H9 (cell line): ENCODE measurements at regions not wholly inside any gene's neighbourhood (a gene's known extent, or its start where the extent isn't known, plus 50 kb on each side); places are given as distances from the start of the nearest gene placed in this dataset.

Experiments
- DNase-seq: peaks from one replicate; pipeline ENCODE4 v3.0.0-alpha.2; 2017
- H2AFZ ChIP-seq: one replicate; pipeline ENCODE4 v1.6.1; 2013; ENCODE audit warnings: mild to moderate bottlenecking, low read length, control low read depth, moderate library complexity
- H2AK5ac ChIP-seq: 2 replicates; pipeline ENCODE4 v1.6.1; 2013; ENCODE audit warnings: low read length, control low read depth, mixed read lengths; ENCODE audit not compliant: insufficient read length
- H2BK120ac ChIP-seq: one replicate; pipeline ENCODE4 v1.6.1; 2013; ENCODE audit warnings: low read depth, mild to moderate bottlenecking, low read length, control low read depth, inconsistent platforms; ENCODE audit not compliant: poor library complexity, severe bottlenecking
- H2BK12ac ChIP-seq: 2 replicates; pipeline ENCODE4 v1.6.1; 2013; ENCODE audit warnings: low read length, control low read depth, mixed read lengths, low read depth; ENCODE audit not compliant: insufficient read length
- H2BK15ac ChIP-seq: 2 replicates; pipeline ENCODE4 v1.6.1; 2013; ENCODE audit warnings: low read depth, low read length, control low read depth
- H2BK20ac ChIP-seq: one replicate; pipeline ENCODE4 v1.6.1; 2013; ENCODE audit warnings: low read depth, mild to moderate bottlenecking, low read length, control low read depth, inconsistent platforms; ENCODE audit not compliant: poor library complexity, severe bottlenecking
- H2BK5ac ChIP-seq: 2 replicates; pipeline ENCODE4 v1.6.1; 2013; ENCODE audit warnings: low read length, control low read depth, mixed read lengths; ENCODE audit not compliant: insufficient read length
- H3K14ac ChIP-seq: 2 replicates; pipeline ENCODE4 v1.6.1; 2013; ENCODE audit warnings: low read length, control low read depth; ENCODE audit not compliant: insufficient read depth
- H3K18ac ChIP-seq: 2 replicates; pipeline ENCODE4 v1.6.1; 2013; ENCODE audit warnings: low read depth, mild to moderate bottlenecking, mixed read lengths, low read length, control low read depth; ENCODE audit not compliant: insufficient read length
- H3K23ac ChIP-seq: 2 replicates; pipeline ENCODE4 v1.6.1; 2013; ENCODE audit warnings: low read length, control low read depth, mixed read lengths, low read depth; ENCODE audit not compliant: insufficient read length
- H3K23me2 ChIP-seq: 2 replicates; pipeline ENCODE4 v1.6.1; 2013; ENCODE audit warnings: low read depth, mild to moderate bottlenecking, mixed read lengths, low read length, control low read depth; ENCODE audit not compliant: insufficient read length, poor library complexity, severe bottlenecking
- H3K27ac ChIP-seq: 2 replicates; pipeline ENCODE4 v1.5.1; 2013; ENCODE audit warnings: low read length, control low read depth, mixed read lengths, low read depth; ENCODE audit not compliant: insufficient read length
- H3K27me3 ChIP-seq: 2 replicates; pipeline ENCODE4 v1.6.1; 2013; ENCODE audit warnings: low read length, control low read depth, inconsistent platforms; ENCODE audit not compliant: insufficient read depth
- H3K4ac ChIP-seq: 2 replicates; pipeline ENCODE4 v1.6.1; 2013; ENCODE audit warnings: low read depth, mild to moderate bottlenecking, control low read depth, inconsistent platforms, low read length, moderate library complexity
- H3K4me1 ChIP-seq: 2 replicates; pipeline ENCODE4 v1.6.1; 2013; ENCODE audit warnings: low read length, control low read depth, inconsistent platforms; ENCODE audit not compliant: insufficient read depth
- H3K4me2 ChIP-seq: 2 replicates; pipeline ENCODE4 v1.6.1; 2013; ENCODE audit warnings: low read length, control low read depth, mixed read lengths; ENCODE audit not compliant: insufficient read length, insufficient read depth
- H3K56ac ChIP-seq: 2 replicates; pipeline ENCODE4 v1.6.1; 2013; ENCODE audit warnings: low read depth, mild to moderate bottlenecking, mixed read lengths, low read length, control low read depth; ENCODE audit not compliant: insufficient read length
- H3K79me1 ChIP-seq: 2 replicates; pipeline ENCODE4 v1.6.1; 2013; ENCODE audit warnings: low read depth, mild to moderate bottlenecking, moderate library complexity, low read length, control low read depth, inconsistent platforms; ENCODE audit not compliant: insufficient read depth, poor library complexity, severe bottlenecking
- H3K79me2 ChIP-seq: 2 replicates; pipeline ENCODE4 v1.6.1; 2013; ENCODE audit warnings: low read length, control low read depth, inconsistent platforms; ENCODE audit not compliant: insufficient read depth
- H3K9ac ChIP-seq: 2 replicates; pipeline ENCODE4 v1.6.1; 2013; ENCODE audit warnings: low read length, control low read depth, mixed read lengths; ENCODE audit not compliant: insufficient read length; ENCODE audit errors: extremely low read depth
- H3K9me3 ChIP-seq: one replicate; pipeline ENCODE4 v1.6.1; 2013; ENCODE audit warnings: low read depth, low read length, inconsistent platforms; ENCODE audit not compliant: control insufficient read depth
- H3T11ph ChIP-seq: one replicate; pipeline ENCODE4 v1.6.1; 2013; ENCODE audit warnings: mild to moderate bottlenecking, low read length, control low read depth, inconsistent platforms
- H4K20me1 ChIP-seq: one replicate; pipeline ENCODE4 v1.6.1; 2013; ENCODE audit not compliant: control insufficient read depth, insufficient read length, insufficient read depth
- H4K5ac ChIP-seq: 2 replicates; pipeline ENCODE4 v1.6.1; 2013; ENCODE audit warnings: low read depth, mild to moderate bottlenecking, mixed read lengths, low read length, control low read depth; ENCODE audit not compliant: insufficient read length
- H4K8ac ChIP-seq: replicated peaks from 2 replicates; pipeline ENCODE4 v1.6.1; 2013; ENCODE audit warnings: low read length, control low read depth, mixed read lengths, low read depth; ENCODE audit not compliant: insufficient read length
- H4K91ac ChIP-seq: 2 replicates; pipeline ENCODE4 v1.6.1; 2013; ENCODE audit warnings: low read depth, mild to moderate bottlenecking, moderate library complexity, mixed read lengths, low read length, control low read depth; ENCODE audit not compliant: insufficient read length
- H3K27ac Mint-ChIP-seq, 3 experiments: 2 replicates in 2 of 3; 3 replicates in 1 of 3; pipeline ENCODE4 v1.8.0; 2020 to 2021; ENCODE audit warnings: mixed read lengths in 3 of 3, mild to moderate bottlenecking in 1 of 3, moderate library complexity in 1 of 3
- H3K27me3 Mint-ChIP-seq: 2 replicates; pipeline ENCODE4 v1.8.0; 2021; ENCODE audit warnings: low read depth, mild to moderate bottlenecking, moderate library complexity, mixed read lengths
- H3K36me3 Mint-ChIP-seq, 3 experiments: 2 replicates in 2 of 3; 3 replicates in 1 of 3; pipeline ENCODE4 v1.8.0; 2020 to 2021; ENCODE audit warnings: low read depth in 3 of 3, mixed read lengths in 3 of 3; ENCODE audit not compliant: insufficient read depth in 1 of 3
- H3K4me1 Mint-ChIP-seq, 2 experiments: 2 replicates each; pipeline ENCODE4 v1.8.0; 2020; ENCODE audit warnings: mixed read lengths in 2 of 2
- H3K4me3 Mint-ChIP-seq, 2 experiments: 2 replicates in 1 of 2; 3 replicates in 1 of 2; pipeline ENCODE4 v1.8.0; 2020 to 2021; ENCODE audit warnings: mild to moderate bottlenecking in 2 of 2, mixed read lengths in 2 of 2, moderate library complexity in 1 of 2
- H3K9me3 Mint-ChIP-seq, 2 experiments: 2 replicates in 1 of 2; 3 replicates in 1 of 2; pipeline ENCODE4 v1.8.0; 2020; ENCODE audit warnings: mild to moderate bottlenecking in 2 of 2, mixed read lengths in 2 of 2, moderate library complexity in 1 of 2
- CTCF ChIP-seq: fragments of 200-600 bp; sonication (generic); conservative IDR thresholded peaks from 3 replicates; pipeline ENCODE4 v1.8.0; 2021; ENCODE audit warnings: antibody characterized with exemption, mild to moderate bottlenecking
- WGBS: extraction: QIAGEN DNeasy Blood & Tissue Kit; methylation state at CpG from one replicate; pipeline ENCODE4 v1.1.7; 2013; ENCODE audit warnings: missing lambda C conversion rate, low lambda C conversion rate, mixed read lengths; ENCODE audit not compliant: insufficient read length; ENCODE audit errors: extremely low coverage; 5-methylcytosine and 5-hydroxymethylcytosine counted together

- H3K9me3 ChIP-seq: no peaks in the 10 kb centered on the region
- H3K27ac ChIP-seq: no peak overlapping the region
- no CpG with 5 or more reads among the region's 3 CpGs for WGBS
- no peak overlapping the region for H3K23ac ChIP-seq
- no peak overlapping the region for H3K4ac ChIP-seq
- H2AK5ac ChIP-seq: no peak overlapping the region
- no peak overlapping the region for H2BK20ac ChIP-seq
- H2BK5ac ChIP-seq: no peak overlapping the region
- no peak overlapping the region for H3T11ph ChIP-seq
- Mint-ChIP-seq H3K27me3 (no peaks in the 10 kb centered on the region), H3K9me3 (peaks cover 18 to 32% of the 10 kb centered on the region in 2 experiments), H3K4me3 (no peak overlapping the region), H3K36me3 (peaks cover 7 to 29% (median 19%) of the 10 kb centered on the region in 3 experiments), H3K27ac (no peak overlapping the region), H3K4me1 (peaks cover 11 to 12% of the 10 kb centered on the region in 2 experiments)
- no peak overlapping the region for H2BK15ac ChIP-seq
- H3K79me1 ChIP-seq: no peaks in the 10 kb centered on the region
- no peaks in the 10 kb centered on the region for H3K27me3 ChIP-seq
- no peak overlapping the region for H4K91ac ChIP-seq
- no peaks in the 10 kb centered on the region for H3K79me2 ChIP-seq
- TF ChIP-seq CTCF: no peak
- no peaks in the 10 kb centered on the region for H3K23me2 ChIP-seq
- no peak overlapping the region for H4K8ac ChIP-seq
- no peak overlapping the region for H2AFZ ChIP-seq
- no peaks in the 10 kb centered on the region for H4K20me1 ChIP-seq
- no peak overlapping the region for H2BK12ac ChIP-seq
- H2BK120ac ChIP-seq: no peak overlapping the region
- H3K56ac ChIP-seq: no peak overlapping the region
- no peak overlapping the region for H3K9ac ChIP-seq
- H4K5ac ChIP-seq: no peak overlapping the region
- H3K18ac ChIP-seq: no peak overlapping the region
- H3K14ac ChIP-seq: no peak overlapping the region
- no peaks in the 10 kb centered on the region for H3K4me1 ChIP-seq
- DNase-seq: no peak
- H3K4me2 ChIP-seq: no peak overlapping the region
These were observed 2294.1 kb downstream of the NCAM2 start for GRCh38 chr21:23292292-23292691.
